ENCODE measurements at regions not wholly inside any gene's neighbourhood (a gene's known extent, or its start where the extent isn't known, plus 50 kb on each side); places are given as distances from the start of the nearest gene placed in this dataset.

- ChIA-PET CTCF (no interaction called here), SMC1A (ENCODE audit: uncharacterized antibody, unreplicated experiment) (interaction anchor here (1.0 to 4.8 kb wide), 5 partner anchors 12 to 55 kb away, joined by 3 to 69 read pairs (median 4); no protein-coding TSS in a partner anchor), RAD21 (ENCODE audit: unreplicated experiment) (interaction anchor here (0.8 to 1.3 kb wide), 2 partner anchors 16 to 202 kb away, joined by 3 to 11 read pairs; no protein-coding TSS in a partner anchor), POLR2A (interaction anchor here (0.7 to 1.5 kb wide), 4 partner anchors 9 to 66 kb away, joined by 3 to 5 read pairs (median 4); no protein-coding TSS in a partner anchor)
- FAIRE-seq: no peak
- Histone ChIP-seq H3K79me2 (ENCODE audit: control insufficient read depth, insufficient read depth, low read length) (no peaks in the 10 kb centered on the region), H3K9me3 (replicated peaks; ENCODE audit: control insufficient read depth, insufficient read depth, low read length) (peaks cover 5% of the 10 kb centered on the region; the same call in 2 of the 3 replicates), H3K27me3 (replicated peaks in 1 of 2; ENCODE audit: control insufficient read depth in 2 of 2, insufficient read depth in 2 of 2, low read length in 1 of 2) (no peaks in the 10 kb centered on the region), H4K20me1 (ENCODE audit: control insufficient read depth, insufficient read depth) (no peaks in the 10 kb centered on the region), H3K9ac (ENCODE audit: control insufficient read depth, insufficient read depth, low read length) (no peak overlapping the region; the same call in none of the 2 replicates), H3K4me2 (ENCODE audit: control insufficient read depth, insufficient read depth) (peak overlapping the region; percentile 58), H3K4me3 (peak overlapping the region; percentile 29; the same call in 1 of the 2 replicates), H3K4me1 (ENCODE audit: control insufficient read depth, insufficient read depth, low read length) (peaks cover 35% of the 10 kb centered on the region), H3K27ac (ENCODE audit: control insufficient read depth, insufficient read depth) (peak overlapping the region; percentile 86), H2AFZ (ENCODE audit: control insufficient read depth, low read depth, low read length) (peak overlapping the region; percentile 75), H3K36me3 (ENCODE audit: control insufficient read depth in 2 of 2, insufficient read depth in 2 of 2, low read length in 1 of 2) (no peaks in the 10 kb centered on the region)
- intact Hi-C loops (cut with micrococcal nuclease; ENCODE audit: unreplicated experiment): no loop called here
- no peak for DNase-seq (ENCODE audit: low read depth, low spot score)
- WGBS (ENCODE audit: insufficient coverage, insufficient replicate concordance, low lambda C conversion rate, missing lambda C conversion rate): 2% methylated on average over 7 of the region's 7 CpGs
- no TSS peak for BruUV-seq (replicated peaks)
- peak; percentile 80 for ATAC-seq
- in situ Hi-C loops (cut with MboI): no loop called here
- TF ChIP-seq BHLHE40 (IDR thresholded peaks at IDR 0.05; ENCODE audit: borderline replicate concordance in 1 of 2, low read depth in 2 of 2, low read length in 1 of 2): 0 out of 4 replicates have a peak, but pooled peaks of 1 of the 2 experiments have one; percentile 14
- no peak for TF ChIP-seq YBX1 (IDR thresholded peaks at IDR 0.05)
- TF ChIP-seq NR2F1 (conservative IDR thresholded peaks at IDR 0.05): no peak
- no peak for TF ChIP-seq FOXK2 (IDR thresholded peaks at IDR 0.05)
- TF ChIP-seq CBX5 (IDR thresholded peaks at IDR 0.05; ENCODE audit: low read depth): no peak
- TF ChIP-seq MEF2B (IDR thresholded peaks at IDR 0.05; ENCODE audit: partially characterized antibody, poor library complexity, severe bottlenecking): peak; percentile 30
- peak; percentile 91; the same call in 2 of the 3 replicates for TF ChIP-seq POU2F2 (IDR thresholded peaks at IDR 0.05; ENCODE audit: borderline replicate concordance, low read depth, low read length)
- TF ChIP-seq RUNX3 (IDR thresholded peaks at IDR 0.05; ENCODE audit: low read length): peak; percentile 74
- TF ChIP-seq CHD1 (IDR thresholded peaks at IDR 0.05; ENCODE audit: low read depth, low read length): no peak
Measured at GRCh38 chr13:33745370-33746324, 72.3 kb upstream of the RFC3 start.

Data from GM12878 (cell line).